LoVo (cell line): ENCODE measurements at regions not wholly inside any gene's neighbourhood (a gene's known extent, or its start where the extent isn't known, plus 50 kb on each side); places are given as distances from the start of the nearest gene placed in this dataset.

ENCODE experiments used
- DNase-seq: peaks from one replicate; pipeline ENCODE4 v3.0.0-alpha.2; 2016; ENCODE audit warnings: low spot score

DNA sequence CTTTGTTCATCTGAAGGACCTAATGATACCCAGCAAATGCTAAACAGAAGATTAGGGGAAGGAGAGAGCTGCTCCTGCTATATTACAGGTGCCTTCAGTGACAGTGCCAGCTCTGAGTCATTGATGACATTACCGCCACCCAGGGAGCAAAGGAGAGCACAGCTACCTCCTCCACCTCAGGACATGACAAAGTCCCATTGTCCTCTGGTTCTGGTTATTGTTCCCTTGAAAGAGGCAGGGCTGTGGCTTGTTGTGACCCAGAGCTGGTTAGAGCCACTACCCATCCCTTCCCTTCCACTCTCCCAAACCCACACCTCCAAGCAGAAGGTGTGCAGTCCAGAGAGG is 363.5 kb upstream of the DUSP10 start:
- DNase-seq, result peak; percentile 17

DNA sequence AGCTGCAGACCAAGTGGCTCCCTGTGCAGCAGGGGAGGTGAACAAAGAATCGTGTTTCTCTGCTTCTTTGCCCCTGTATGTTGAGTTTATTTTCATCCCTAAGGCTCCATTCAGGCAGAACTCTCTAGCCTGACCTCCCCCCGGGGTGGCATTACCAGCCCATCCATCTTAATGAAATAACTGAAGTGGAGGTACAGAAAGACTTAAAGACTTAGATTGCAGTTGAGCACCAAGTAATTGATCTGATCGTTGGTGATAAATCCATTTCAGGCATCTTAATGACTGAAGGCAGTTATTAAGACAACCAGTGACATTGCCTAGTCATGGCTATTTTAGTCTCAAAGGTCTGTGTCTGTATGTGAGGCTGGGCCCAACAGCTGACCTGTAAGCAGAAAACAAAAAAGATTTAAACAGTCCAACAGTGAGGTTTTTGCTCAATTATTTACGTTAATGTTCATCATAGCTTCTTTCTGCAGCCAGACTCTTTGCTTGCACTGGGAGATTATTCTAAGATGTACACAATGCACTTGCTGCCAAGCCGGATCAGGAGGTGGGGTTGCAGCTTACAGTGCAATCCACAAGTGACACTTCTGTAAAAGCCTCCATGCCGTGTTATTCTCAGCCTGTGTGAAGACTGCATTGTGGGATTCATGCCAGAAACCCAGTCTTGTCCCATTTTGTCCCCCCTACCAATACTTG is 363.0 kb upstream of the DUSP10 start:
- DNase-seq, result no peak

DNA sequence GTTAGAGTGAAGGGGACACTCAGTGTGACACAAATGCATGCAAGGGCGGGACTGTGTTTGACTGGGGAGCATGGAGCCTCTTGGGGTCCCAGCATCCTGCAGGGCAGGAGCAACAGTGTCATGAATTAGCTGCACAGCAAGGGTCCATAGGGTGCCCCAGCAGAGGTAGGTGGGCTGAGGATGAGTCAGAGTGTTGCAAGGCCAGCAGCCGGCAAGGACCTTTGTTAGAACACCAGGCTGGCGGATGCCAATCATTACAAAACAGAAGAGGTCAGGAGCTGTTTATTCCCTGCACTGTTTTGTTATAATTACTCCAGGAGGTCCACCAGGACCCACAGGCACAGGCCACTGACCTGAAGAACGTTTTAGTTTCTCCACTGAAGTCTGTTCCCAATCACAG is 362.2 kb upstream of the DUSP10 start:
- DNase-seq, result no peak

DNA sequence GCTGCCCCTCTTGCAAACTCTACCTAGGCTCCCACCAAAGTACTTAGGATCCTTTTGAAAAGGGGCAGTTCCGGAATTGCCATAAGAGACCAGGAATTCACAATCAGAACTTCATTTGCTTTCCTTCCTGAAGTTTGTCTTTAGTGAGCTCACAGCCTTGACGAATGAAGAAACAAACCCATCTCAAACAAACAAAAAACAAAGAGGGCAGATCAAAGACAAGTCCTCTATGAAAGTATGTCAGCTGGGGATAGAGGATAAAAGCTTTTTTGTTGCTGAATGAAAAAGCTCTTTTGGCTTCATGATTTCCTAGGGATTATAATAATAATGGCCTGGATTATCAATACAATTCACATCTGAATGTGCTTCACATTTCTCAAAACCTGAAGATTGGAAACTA is 357.9 kb upstream of the DUSP10 start:
- no peak for DNase-seq

DNA sequence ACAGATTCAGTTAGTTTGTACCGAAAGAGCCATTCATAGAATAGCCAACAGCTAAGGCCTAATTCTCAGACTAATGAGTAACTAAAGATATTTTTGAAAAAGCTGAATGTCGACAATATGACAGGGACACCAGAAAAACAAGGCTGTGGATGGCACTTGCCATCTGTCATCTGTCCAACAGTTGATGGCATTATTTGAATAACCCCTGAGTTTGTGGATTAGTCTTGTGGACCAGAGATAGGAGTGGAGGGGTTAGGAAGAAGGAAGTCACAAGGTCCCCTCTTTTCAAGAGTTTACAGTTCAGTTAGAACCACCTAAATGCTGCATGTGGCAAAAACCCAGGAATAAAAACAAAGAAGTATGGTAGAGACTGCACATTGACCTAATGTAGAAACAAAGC is 356.5 kb upstream of the DUSP10 start:
- DNase-seq, result no peak

DNA sequence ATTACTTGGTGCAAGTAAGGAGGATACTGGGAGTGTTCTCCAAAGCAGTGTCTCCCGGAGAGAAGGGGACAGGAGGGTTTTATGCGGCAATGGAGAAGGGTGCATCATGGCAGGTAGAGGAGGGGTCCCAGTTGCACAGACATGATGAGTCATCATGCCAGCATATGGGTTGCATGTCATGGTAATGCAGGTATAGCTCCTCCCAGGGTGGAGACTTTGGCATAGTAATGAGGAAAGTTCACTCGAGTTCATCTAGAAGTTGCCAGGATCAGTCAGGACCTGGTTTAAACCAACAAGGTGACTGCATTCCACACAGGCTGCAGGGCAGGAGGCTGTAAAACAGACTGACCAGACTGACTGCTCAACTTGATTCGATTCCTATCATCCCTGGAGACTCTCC is 355.7 kb upstream of the DUSP10 start:
- DNase-seq, result no peak

DNA sequence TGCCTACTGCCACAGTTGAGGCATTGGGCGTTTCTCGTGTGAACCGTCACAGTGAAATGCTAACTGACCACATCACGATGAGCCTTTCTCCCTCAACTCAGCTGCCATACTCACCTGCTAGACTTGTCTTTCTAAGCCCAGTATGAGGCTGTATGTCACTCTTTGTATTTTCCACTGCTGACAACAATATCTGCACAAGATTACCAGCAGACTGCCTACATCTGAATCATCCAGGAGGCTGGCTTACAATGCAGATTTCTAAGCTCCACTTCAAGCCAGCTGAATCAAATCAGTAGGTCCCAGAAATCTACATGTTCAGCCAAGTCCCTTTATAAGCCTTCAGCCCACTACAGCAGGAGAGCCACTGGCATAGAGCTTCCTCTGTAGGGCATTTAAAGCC is 355.0 kb upstream of the DUSP10 start:
- no peak for DNase-seq

DNA sequence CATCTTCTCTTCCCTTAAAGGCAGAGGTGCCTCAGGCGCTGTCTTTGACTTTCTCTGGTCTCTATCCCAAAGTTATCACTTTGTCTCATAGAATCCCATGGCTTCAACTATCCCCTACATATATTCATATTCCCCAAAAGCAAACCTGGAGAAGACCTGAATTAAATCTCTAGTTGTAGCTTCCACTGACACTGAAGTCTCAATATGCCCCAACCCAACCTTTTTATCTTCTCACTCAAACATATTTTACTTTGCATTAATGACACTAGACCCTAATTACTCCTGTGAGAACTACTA is 354.5 kb upstream of the DUSP10 start:
- no peak for DNase-seq

DNA sequence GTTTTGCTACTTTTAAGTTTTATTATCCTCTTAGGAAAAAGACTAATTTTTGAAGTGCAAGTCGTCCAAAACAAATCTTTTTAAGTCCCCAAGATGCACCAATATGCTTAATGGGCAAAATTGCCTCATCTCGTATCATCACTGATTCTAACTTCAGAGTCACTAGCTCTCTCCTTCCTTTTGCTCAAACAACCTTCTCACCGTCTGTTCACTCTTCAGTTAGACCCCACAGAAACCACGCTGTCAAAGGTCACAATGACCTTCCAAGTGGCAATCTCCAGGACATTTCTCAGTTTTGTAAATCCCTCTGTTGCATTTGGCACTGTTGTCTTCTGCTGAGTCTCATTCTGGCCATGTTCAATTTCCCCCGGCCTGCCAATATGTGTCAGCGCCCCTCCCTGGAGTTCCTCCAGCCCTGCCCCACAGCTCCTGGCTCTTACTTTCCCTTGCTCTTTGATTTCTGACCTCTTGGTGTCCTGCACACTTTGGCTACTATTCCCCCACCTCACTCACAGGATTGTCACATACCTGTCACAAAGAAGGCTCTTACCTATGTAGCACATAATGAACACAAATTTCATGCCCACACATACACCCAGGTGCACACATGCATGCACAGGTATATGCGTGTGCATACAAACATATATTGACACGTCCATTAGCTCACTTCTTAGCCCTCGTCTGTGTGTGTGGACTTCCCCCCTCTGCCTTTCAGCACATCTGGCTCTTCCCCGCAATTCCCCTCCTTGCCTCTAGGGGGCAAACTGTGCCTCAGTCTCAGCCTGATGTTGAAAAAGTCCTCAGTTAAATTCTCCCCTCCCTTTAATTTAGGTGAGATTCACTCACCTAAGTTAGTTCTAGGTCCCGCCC is 354.0 kb upstream of the DUSP10 start:
- DNase-seq, result peak; percentile 37

DNA sequence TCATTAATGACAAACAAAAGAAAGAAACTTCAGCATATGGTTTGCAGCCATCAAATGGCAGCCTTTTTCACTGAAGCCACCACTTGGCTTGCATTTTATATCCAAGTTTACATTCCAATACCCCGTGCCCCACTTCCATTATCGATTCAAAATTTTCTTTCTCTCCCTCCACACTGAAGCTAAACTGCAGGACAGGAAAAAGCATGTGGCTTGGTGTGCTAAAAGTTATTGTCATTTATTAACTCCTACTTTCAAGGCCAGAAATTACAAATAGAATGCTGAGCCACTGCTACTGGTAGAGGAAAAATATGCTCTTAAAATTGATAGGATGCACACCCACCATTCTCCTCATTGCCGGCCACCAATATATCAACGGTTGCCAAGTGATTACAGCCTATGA is 351.6 kb upstream of the DUSP10 start:
- DNase-seq, result no peak

DNA sequence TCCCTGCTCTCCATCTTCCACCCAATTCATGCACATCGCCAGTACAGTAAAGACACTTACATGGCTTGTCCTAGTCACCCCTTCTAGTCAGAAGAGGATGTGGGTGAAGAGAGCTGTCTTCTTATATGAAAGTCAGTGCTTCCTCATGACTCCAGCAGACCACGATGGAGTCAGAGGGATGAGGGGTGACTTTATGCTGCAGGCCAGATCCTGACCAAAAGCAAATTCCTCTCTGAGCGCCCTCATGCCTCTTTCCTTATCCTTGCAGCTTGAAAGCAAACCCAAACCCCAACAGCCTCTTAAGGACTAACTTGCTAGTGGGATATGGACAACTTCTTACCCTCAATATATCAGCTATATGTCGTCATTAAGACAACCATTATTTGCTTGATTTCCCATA is 348.2 kb upstream of the DUSP10 start:
- DNase-seq, result no peak

DNA sequence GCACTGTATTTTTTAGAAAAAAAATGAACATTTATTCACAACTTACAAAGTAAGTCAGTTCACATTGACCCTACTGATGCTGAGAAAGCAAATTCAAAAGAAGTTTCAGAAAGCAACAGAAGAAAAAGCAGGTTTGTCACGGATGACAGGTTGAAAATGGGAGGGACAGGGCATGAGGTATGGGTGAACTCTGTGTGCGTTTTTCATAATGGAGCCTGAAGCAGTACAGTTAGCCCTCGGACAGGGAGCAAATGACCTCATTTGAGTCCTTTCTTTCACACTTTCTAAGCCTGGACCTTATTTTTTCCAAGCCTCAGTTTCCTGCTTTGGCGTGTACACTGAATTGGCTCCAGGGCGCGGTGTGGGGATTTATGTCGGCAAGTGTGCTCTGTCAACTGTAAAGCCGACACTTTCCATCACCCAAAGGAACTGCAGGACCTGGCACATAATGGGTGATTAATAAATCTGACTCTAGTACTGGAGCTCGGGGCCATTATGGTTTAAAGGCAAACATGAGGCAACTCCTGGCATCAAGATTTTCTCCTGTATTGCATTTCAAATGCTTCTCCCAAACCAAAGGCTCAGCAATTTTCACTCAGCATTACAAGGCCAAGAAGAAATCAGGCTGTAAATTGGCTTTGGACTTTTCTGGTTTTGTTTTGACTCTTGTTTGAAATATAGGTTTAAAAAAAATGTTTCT is 345.5 kb upstream of the DUSP10 start:
- no peak for DNase-seq

DNA sequence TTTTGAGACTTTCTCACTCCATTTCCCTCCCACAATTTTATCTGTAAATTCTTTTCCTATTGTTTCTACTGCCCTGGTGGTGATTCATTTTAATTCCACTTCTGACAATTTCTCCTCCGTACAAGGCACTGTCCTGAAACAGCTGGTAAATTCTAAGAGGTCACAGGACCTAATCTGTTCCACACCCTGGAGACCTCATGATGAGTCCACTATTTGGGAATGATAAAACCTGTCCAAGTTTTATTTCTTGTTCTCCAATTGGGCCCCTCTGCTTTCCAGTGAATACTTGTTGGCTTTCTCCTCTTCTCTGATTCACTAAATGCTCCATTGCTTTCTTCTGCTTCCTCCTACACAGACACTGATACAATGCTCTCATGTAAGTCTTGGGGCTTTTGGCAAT is 343.1 kb upstream of the DUSP10 start:
- no peak for DNase-seq

DNA sequence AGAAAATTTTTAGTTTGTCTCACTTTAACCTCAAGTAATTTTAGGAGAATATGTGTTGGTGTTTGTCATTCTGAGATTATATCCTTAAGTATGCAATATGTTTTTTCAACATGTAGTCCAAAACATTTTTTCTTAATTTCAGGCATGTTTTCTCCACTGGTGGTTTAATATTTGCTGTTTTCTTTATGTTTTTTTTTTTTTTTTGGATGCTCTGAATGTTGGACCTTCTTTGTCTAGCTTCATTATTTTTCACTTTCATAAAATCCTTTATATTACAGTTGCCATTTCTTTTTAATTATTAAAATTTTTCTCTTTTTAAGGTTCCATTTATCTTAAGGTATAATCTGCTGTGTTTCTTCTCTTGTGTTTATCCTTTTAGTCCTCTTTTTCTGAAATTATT is 342.2 kb upstream of the DUSP10 start:
- no peak for DNase-seq

DNA sequence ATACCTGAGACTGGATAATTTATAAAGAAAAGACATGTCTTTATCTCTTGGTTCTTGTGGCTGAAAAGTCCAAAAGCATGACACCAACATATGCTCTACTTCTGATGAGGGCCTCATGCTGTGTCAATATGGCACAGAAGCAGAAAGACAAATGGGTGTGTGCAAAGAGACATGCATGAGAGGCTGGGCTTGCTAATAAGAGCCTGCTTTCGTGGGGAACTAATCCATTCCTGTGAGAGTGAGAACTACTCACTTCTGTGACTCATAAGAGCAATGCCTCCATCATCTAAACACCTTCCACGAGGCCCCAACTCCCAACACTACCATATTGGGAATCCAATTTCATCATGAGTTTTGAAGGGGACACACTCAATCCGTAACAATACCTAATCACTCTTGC is 340.0 kb upstream of the DUSP10 start:
- DNase-seq, result no peak

DNA sequence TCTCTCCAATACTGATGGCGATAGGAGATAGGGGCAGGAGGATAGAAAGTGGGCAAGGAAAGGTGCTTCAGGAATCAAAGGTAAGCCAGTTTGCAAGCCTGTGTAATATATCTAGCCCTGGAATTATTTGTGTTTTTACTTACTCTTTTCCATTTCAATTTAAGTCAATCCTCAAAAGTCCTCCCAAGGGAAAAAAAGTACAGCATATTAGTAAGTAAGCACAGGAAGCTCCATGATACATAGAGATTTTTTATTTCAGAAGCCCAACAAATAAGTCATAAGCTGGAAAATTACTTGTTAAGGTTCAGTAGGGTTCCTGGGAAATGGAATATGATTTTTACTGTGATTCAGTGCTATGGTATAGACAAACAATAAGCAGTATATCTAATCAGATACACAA is 337.7 kb upstream of the DUSP10 start:
- DNase-seq, result no peak

DNA sequence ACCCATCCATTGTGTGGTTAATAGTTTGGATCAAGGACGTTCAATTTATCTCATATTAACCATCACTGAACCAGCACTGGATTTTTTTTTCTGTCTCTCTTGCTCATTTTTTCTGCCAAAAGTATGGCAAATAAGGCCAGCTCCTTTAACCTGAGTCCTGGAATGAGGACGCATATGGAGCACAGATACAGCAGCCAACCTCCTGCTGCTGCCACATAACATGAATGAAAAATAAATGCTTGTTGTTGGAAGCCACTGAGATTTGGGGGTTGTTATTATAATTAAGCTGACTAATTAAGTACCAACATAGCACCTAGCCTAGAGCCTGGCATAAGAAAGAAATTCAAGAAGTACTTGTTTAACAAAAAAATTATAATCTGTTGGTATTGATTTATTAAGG is 335.3 kb upstream of the DUSP10 start:
- no peak for DNase-seq

DNA sequence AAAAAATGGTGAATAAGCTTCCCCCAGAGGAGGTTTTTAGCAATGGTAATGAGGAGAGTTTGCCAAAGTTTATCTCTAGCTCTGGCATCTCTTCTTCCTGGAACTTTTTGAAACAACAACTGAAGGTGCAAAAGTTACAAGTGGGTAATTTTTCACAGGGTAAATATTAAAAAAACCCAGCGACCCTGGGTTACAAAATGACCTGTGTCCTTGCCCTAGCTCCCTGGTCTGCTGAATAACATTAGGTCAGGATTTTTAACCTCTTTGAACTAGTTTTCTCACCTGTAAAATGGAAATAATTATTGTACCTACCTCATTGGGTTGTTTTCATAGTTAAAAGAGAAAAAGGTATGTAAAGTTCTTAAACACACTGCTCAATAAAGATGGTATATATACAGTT is 332.4 kb upstream of the DUSP10 start:
- no peak for DNase-seq

DNA sequence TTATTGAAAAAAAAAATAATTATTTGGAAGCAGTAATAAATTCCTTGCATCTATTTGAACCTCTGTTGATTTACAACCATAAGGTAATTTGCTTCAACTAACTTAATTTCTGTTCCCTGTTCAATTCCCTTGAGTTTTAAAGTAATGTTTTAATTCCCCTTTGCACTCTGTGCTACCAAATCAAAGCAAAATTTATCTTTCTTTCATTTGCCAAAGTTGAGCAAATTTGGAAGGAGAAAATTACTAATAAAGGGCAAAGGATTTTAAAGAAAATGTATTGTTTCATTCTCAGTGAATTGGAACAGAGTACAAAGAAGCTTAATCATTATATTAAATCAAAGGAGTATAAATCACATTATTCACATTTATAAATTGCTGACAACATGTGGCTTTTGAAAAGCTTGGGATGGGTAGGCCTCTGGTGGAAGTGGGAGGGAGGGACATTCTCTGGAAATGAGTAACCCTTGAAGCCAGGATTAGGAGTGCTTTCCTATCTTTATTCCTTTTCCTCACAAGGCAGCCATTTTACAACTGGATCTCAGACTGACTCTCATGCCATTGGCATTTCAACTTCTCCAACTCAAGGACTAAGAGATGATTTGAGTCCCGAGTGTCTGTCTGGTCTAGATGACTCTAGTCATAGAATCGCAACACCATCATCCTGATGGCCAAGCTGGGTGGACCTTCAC is 331.6 kb upstream of the DUSP10 start:
- DNase-seq, result no peak

DNA sequence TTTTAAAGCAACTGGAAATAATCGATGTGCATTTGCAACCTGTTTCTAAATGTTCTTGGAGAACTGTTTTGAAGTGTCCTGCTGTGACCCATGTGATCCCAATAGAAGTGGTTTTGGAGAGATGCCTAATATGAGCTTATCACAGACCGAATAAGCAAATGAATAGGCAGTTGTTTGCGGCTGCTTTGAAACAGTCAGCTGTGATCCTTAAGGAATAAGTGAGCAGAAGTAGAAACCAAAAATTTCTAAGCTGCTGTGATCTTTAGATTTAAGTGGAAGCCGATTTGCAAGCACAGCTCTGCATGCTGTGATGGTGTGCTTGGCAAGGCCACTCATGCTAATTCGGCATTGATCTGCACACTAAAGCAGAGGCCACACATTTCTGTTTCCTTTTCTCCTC is 329.5 kb upstream of the DUSP10 start:
- DNase-seq, result no peak

DNA sequence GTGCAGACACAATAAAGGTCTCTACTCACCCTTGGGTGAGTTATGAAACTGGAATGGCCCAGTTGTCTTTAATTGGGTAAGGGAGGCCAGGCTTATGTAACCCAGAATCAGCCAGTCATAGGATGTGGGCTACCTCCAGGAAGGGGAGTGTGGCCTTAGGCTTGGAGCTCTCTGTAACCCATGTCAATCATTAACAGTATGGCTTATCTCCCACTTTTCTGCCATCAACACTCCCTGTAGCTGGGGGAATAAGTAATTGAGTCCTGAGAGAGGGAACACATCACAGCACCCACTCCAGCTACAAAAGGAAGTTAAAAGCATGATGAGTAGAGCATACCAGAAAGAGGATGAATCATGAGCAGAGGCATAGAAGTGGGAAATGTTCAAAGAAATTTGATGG is 327.0 kb upstream of the DUSP10 start:
- DNase-seq, result no peak

DNA sequence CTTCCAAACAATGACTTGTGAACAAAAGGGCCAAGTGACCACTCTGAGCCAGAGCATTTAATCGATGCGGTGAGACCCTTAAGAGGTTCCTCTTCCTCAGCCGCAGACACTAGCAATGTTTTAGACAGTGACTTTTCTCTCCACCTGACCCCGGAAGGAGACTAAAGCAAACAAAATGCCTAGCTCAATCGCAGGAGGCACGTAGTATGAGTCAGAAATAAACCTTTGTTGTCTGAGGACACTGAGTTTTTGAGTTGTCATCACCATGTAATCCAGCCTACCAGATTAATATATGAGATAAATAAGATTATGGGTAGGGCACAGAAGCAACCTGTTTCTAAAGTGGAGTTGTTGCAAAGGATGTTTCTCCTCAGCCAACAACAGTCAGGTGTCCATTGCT is 326.2 kb upstream of the DUSP10 start:
- no peak for DNase-seq

DNA sequence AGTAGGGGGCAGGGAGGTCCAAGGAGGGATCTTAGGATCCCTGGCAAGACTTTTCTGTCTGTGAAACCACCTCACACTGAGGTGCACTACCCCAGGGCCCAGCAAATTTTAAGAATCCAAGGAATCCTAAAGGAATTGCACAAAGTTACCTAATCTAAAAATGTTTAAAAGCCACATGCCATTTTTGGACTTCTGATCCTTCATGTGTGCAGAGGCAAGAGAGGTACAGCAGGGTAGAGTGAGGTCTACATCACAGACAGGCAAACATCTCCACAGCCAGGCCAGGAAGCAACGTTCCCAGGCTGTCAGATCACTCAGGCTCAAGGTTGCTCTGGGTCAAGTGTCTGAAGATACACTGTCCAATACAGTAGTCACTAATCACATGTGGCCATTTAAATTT is 324.6 kb upstream of the DUSP10 start:
- no peak for DNase-seq
